Naive thymus-derived CD8-positive, alpha-beta T cell (primary cell): ENCODE measurements at regions not wholly inside any gene's neighbourhood (a gene's known extent, or its start where the extent isn't known, plus 50 kb on each side); places are given as distances from the start of the nearest gene placed in this dataset.

ENCODE experiments used
- ATAC-seq, 2 donors: fragments of 150-1000 bp; cut with Tn5 transposase in 1 of 2; sonication (Bioruptor Pico), chemical (Tn5 transposase) in 1 of 2; 1 replicate in 1 of 2; 2 replicates in 1 of 2; pipeline ENCODE4 v1.10.0; 2021; ENCODE audit warnings: mild to moderate bottlenecking in 2 of 2, moderate library complexity in 2 of 2
- POLR2A ChIA-PET: fragments of 350-600 bp; sonication (Branson Sonifier 250); formaldehyde crosslinking; loops from one replicate; lab custom pipeline; 2021; ENCODE audit warnings: antibody characterized with exemption; lab: Charles Lee
- DNase-seq, 10 donors: peaks; one replicate each; pipeline versions ENCODE4 v3.0.0 to v3.0.0-alpha.2; 2020 to 2022
- H3K27ac Mint-ChIP-seq, 10 donors: one replicate each; pipeline ENCODE4 v1.8.0; 2020 to 2022; ENCODE audit warnings: mild to moderate bottlenecking in 10 of 10, mixed read lengths in 10 of 10, moderate library complexity in 4 of 10, inconsistent platforms in 1 of 10
- H3K27me3 Mint-ChIP-seq, 5 donors: one replicate each; pipeline ENCODE4 v1.8.0; 2021 to 2022; ENCODE audit warnings: mixed read lengths in 5 of 5
- H3K36me3 Mint-ChIP-seq, 3 donors: one replicate each; pipeline ENCODE4 v1.8.0; 2020 to 2022; ENCODE audit warnings: mixed read lengths in 3 of 3, mild to moderate bottlenecking in 2 of 3, inconsistent platforms in 1 of 3
- H3K4me1 Mint-ChIP-seq, 4 donors: one replicate each; pipeline ENCODE4 v1.8.0; 2021 to 2022; ENCODE audit warnings: mixed read lengths in 4 of 4
- H3K4me3 Mint-ChIP-seq, 10 donors: one replicate each; pipeline ENCODE4 v1.8.0; 2020 to 2022; ENCODE audit warnings: mild to moderate bottlenecking in 10 of 10, mixed read lengths in 10 of 10, moderate library complexity in 6 of 10, inconsistent platforms in 1 of 10
- H3K9me3 Mint-ChIP-seq, 9 donors: one replicate each; pipeline ENCODE4 v1.8.0; 2020 to 2022; ENCODE audit warnings: mixed read lengths in 9 of 9, mild to moderate bottlenecking in 3 of 9, inconsistent platforms in 1 of 9, moderate library complexity in 1 of 9

- no peaks in the 10 kb centered on the region for H3K36me3 Mint-ChIP-seq
Observed at GRCh38 chr2:180677200-180677599, 303.2 kb upstream of the UBE2E3 start.

GRCh38 chr2:180676520-180677025 lies 303.8 kb upstream of the UBE2E3 start:
- DNase-seq (no peak), ATAC-seq (no peak)
- Mint-ChIP-seq H3K27ac (no peak overlapping the region), H3K27me3 (peaks cover 4 to 38% (median 12%) of the 10 kb centered on the region in 5 donors), H3K9me3 (peaks cover 0 to 5% (median 0%) of the 10 kb centered on the region in 9 donors), H3K4me3 (no peak overlapping the region), H3K36me3 (no peaks in the 10 kb centered on the region), H3K4me1 (no peaks in the 10 kb centered on the region)
- POLR2A ChIA-PET, result no interaction called here

More at GRCh38 chr2:180677200-180677599, 303.2 kb upstream of the UBE2E3 start:
- Mint-ChIP-seq H3K4me3 (no peak overlapping the region), H3K27me3 (peaks cover 5 to 32% (median 9%) of the 10 kb centered on the region in 5 donors), H3K4me1 (no peaks in the 10 kb centered on the region), H3K27ac (no peak overlapping the region), H3K9me3 (peaks cover 0 to 1% (median 0%) of the 10 kb centered on the region in 9 donors)
- ATAC-seq (no peak), DNase-seq (no peak)
- POLR2A ChIA-PET, result no interaction called here

GRCh38 chr2:180675170-180675569 lies 305.2 kb upstream of the UBE2E3 start:
- POLR2A ChIA-PET, result no interaction called here
- H3K27me3 Mint-ChIP-seq, result peaks cover 4 to 34% (median 10%) of the 10 kb centered on the region in 5 donors
- H3K36me3 Mint-ChIP-seq, result no peaks in the 10 kb centered on the region
- H3K9me3 Mint-ChIP-seq, result peaks cover 0 to 5% (median 0%) of the 10 kb centered on the region in 9 donors
- peak overlapping the region in 1 of 10 donors; percentile 72 for H3K27ac Mint-ChIP-seq
- H3K4me3 Mint-ChIP-seq, result no peak overlapping the region
- DNase-seq, result no peak
- ATAC-seq, result no peak
- H3K4me1 Mint-ChIP-seq, result no peaks in the 10 kb centered on the region

GRCh38 chr2:180672377-180672776 lies 308.0 kb upstream of the UBE2E3 start:
- ATAC-seq, result no peak
- POLR2A ChIA-PET, result interaction anchor here (0.6 kb wide), 1 partner anchor 244 kb away, joined by 3 read pairs; no protein-coding TSS in a partner anchor
- no peaks in the 10 kb centered on the region for H3K36me3 Mint-ChIP-seq
- H3K27ac Mint-ChIP-seq, result no peak overlapping the region
- H3K9me3 Mint-ChIP-seq, result peaks cover 0 to 5% (median 0%) of the 10 kb centered on the region in 9 donors
- DNase-seq, result no peak
- H3K4me1 Mint-ChIP-seq, result no peaks in the 10 kb centered on the region
- peaks cover 4 to 24% (median 7%) of the 10 kb centered on the region in 5 donors for H3K27me3 Mint-ChIP-seq
- no peak overlapping the region for H3K4me3 Mint-ChIP-seq

GRCh38 chr2:180670302-180671003 lies 310.0 kb upstream of the UBE2E3 start:
- H3K27ac Mint-ChIP-seq, result no peak overlapping the region
- H3K36me3 Mint-ChIP-seq, result no peaks in the 10 kb centered on the region
- DNase-seq (no peak), ATAC-seq (no peak)
- H3K9me3 Mint-ChIP-seq, result peaks cover 0 to 5% (median 0%) of the 10 kb centered on the region in 9 donors
- H3K4me1 Mint-ChIP-seq, result no peaks in the 10 kb centered on the region
- no peak overlapping the region for H3K4me3 Mint-ChIP-seq
- POLR2A ChIA-PET, result no interaction called here
- peaks cover 5 to 24% (median 7%) of the 10 kb centered on the region in 5 donors for H3K27me3 Mint-ChIP-seq

GRCh38 chr2:180669016-180669415 lies 311.4 kb upstream of the UBE2E3 start:
- no peak for ATAC-seq

GRCh38 chr2:180664507-180664906 lies 315.9 kb upstream of the UBE2E3 start:
- peaks cover 0 to 2% (median 0%) of the 10 kb centered on the region in 9 donors for H3K9me3 Mint-ChIP-seq
- no peak overlapping the region for H3K4me3 Mint-ChIP-seq
- no peaks in the 10 kb centered on the region for H3K36me3 Mint-ChIP-seq
- H3K4me1 Mint-ChIP-seq, result no peaks in the 10 kb centered on the region
- ATAC-seq (no peak), DNase-seq (no peak)
- H3K27ac Mint-ChIP-seq, result no peak overlapping the region
- POLR2A ChIA-PET, result no interaction called here
- H3K27me3 Mint-ChIP-seq, result peaks cover 4 to 15% (median 9%) of the 10 kb centered on the region in 5 donors

More at GRCh38 chr2:180669016-180669415, 311.4 kb upstream of the UBE2E3 start:
- no peak for DNase-seq
- Mint-ChIP-seq H3K4me1 (no peaks in the 10 kb centered on the region), H3K4me3 (no peak overlapping the region), H3K36me3 (no peaks in the 10 kb centered on the region), H3K27ac (no peak overlapping the region), H3K27me3 (peaks cover 6 to 12% (median 7%) of the 10 kb centered on the region in 5 donors), H3K9me3 (peaks cover 0 to 5% (median 0%) of the 10 kb centered on the region in 9 donors)
- POLR2A ChIA-PET, result no interaction called here

- no peak for DNase-seq
- POLR2A ChIA-PET, result no interaction called here
- Mint-ChIP-seq H3K4me1 (no peaks in the 10 kb centered on the region), H3K27ac (no peak overlapping the region), H3K9me3 (peaks cover 0 to 2% (median 0%) of the 10 kb centered on the region in 9 donors), H3K27me3 (peaks cover 8 to 22% (median 12%) of the 10 kb centered on the region in 5 donors), H3K4me3 (no peak overlapping the region), H3K36me3 (no peaks in the 10 kb centered on the region)
- no peak for ATAC-seq
Observed at GRCh38 chr2:180662941-180663471, 317.4 kb upstream of the UBE2E3 start.

- Mint-ChIP-seq H3K36me3 (no peaks in the 10 kb centered on the region), H3K27me3 (peaks cover 8 to 22% (median 12%) of the 10 kb centered on the region in 5 donors), H3K4me3 (no peak overlapping the region), H3K9me3 (peaks cover 0 to 2% (median 0%) of the 10 kb centered on the region in 9 donors), H3K4me1 (no peaks in the 10 kb centered on the region), H3K27ac (no peak overlapping the region)
- POLR2A ChIA-PET, result no interaction called here
- DNase-seq (no peak), ATAC-seq (no peak)
Observed at GRCh38 chr2:180662521-180662920, 317.9 kb upstream of the UBE2E3 start.

GRCh38 chr2:180661686-180662030 lies 318.7 kb upstream of the UBE2E3 start:
- H3K4me1 Mint-ChIP-seq, result no peaks in the 10 kb centered on the region
- H3K27me3 Mint-ChIP-seq, result peaks cover 7 to 22% (median 12%) of the 10 kb centered on the region in 5 donors
- DNase-seq (no peak), ATAC-seq (no peak)
- no peak overlapping the region for H3K27ac Mint-ChIP-seq
- POLR2A ChIA-PET, result interaction anchor here (0.6 kb wide), 1 partner anchor 18 kb away, joined by 3 read pairs; no protein-coding TSS in a partner anchor
- no peak overlapping the region for H3K4me3 Mint-ChIP-seq
- no peaks in the 10 kb centered on the region for H3K36me3 Mint-ChIP-seq
- peaks cover 0 to 2% (median 0%) of the 10 kb centered on the region in 9 donors for H3K9me3 Mint-ChIP-seq

- POLR2A ChIA-PET, result no interaction called here
- Mint-ChIP-seq H3K9me3 (peaks cover 0 to 2% (median 0%) of the 10 kb centered on the region in 9 donors), H3K36me3 (no peaks in the 10 kb centered on the region), H3K4me3 (no peak overlapping the region), H3K27me3 (peaks cover 7 to 22% (median 12%) of the 10 kb centered on the region in 5 donors), H3K4me1 (no peaks in the 10 kb centered on the region), H3K27ac (no peak overlapping the region)
- DNase-seq (no peak), ATAC-seq (no peak)
Observed at GRCh38 chr2:180660881-180661685, 319.3 kb upstream of the UBE2E3 start.

- Mint-ChIP-seq H3K9me3 (peaks cover 0 to 2% (median 0%) of the 10 kb centered on the region in 9 donors), H3K36me3 (no peaks in the 10 kb centered on the region), H3K4me3 (no peak overlapping the region), H3K27me3 (peaks cover 8 to 22% (median 12%) of the 10 kb centered on the region in 5 donors), H3K27ac (no peak overlapping the region), H3K4me1 (no peaks in the 10 kb centered on the region)
- no peak for DNase-seq
- no peak for ATAC-seq
- POLR2A ChIA-PET, result no interaction called here
Observed at GRCh38 chr2:180660207-180660606, 320.2 kb upstream of the UBE2E3 start.
